ENCODE measurements at regions not wholly inside any gene's neighbourhood (a gene's known extent, or its start where the extent isn't known, plus 50 kb on each side); places are given as distances from the start of the nearest gene placed in this dataset.
A peak's percentile ranks its signal among the peaks of the same experiment; 100 is the strongest.

DNA sequence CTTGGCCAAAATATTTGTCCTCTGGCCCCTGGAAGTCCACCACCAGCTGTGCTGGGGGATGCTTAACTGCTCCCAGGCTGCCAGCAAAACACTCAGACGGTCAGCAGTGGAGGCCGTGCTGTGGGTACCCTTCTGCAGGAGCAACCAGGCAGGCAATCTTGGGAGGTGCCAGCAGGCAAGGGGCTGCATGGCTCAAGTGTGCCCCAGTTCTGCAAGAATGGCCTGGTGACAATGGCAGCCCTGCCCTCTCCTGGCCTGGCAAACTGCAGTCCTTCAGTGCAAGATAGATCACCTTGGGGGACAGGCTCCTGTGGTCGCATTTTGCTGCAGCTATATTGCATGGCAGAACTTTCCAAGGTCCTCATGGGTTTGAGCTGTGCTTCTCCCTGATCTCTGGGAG lies 728.3 kb downstream of the TMTC2 start:
- no peak overlapping the region for H3K27ac ChIP-seq
- ATAC-seq (no peak), DNase-seq (peak in 1 of 3 donors; percentile 44)
- intact Hi-C loops (cut with DNase I): no loop called here
- H3K4me1 ChIP-seq: no peaks in the 10 kb centered on the region
- WGBS (ENCODE audit: insufficient coverage, low coverage, low lambda C conversion rate, missing lambda C conversion rate): no CpG with 5 or more reads among the region's 3 CpGs
- TF ChIP-seq, protein P1, sequence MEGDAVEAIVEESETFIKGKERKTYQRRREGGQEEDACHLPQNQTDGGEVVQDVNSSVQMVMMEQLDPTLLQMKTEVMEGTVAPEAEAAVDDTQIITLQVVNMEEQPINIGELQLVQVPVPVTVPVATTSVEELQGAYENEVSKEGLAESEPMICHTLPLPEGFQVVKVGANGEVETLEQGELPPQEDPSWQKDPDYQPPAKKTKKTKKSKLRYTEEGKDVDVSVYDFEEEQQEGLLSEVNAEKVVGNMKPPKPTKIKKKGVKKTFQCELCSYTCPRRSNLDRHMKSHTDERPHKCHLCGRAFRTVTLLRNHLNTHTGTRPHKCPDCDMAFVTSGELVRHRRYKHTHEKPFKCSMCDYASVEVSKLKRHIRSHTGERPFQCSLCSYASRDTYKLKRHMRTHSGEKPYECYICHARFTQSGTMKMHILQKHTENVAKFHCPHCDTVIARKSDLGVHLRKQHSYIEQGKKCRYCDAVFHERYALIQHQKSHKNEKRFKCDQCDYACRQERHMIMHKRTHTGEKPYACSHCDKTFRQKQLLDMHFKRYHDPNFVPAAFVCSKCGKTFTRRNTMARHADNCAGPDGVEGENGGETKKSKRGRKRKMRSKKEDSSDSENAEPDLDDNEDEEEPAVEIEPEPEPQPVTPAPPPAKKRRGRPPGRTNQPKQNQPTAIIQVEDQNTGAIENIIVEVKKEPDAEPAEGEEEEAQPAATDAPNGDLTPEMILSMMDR (IDR thresholded peaks at IDR 0.05): no peak
- TF ChIP-seq POLR2A (IDR thresholded peaks at IDR 0.05): no peak
- H3K9me3 ChIP-seq: no peaks in the 10 kb centered on the region
- H3K27me3 ChIP-seq: no peaks in the 10 kb centered on the region
- H3K4me3 ChIP-seq: no peak overlapping the region
- no peaks in the 10 kb centered on the region for H3K36me3 ChIP-seq

DNA sequence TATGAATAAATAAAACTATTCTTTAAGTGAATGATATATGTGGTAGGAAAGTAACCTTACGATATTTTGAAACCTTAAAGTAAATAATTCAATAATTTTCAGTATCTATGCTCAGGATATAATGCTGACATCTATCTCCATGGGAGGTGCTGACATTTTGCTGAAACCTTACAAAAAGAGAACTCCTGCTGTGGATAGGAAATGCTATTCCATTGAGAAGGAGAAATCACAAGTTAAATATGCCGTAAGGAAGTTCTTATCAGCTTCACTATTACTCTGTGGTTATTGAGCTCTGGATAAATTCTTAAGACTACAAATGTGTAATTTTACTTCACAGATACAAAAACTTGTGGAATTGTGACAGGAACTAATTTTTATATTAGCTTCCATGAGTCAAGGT lies 722.1 kb downstream of the TMTC2 start:
- Histone ChIP-seq H3K9me3 (no peaks in the 10 kb centered on the region), H3K4me1 (no peaks in the 10 kb centered on the region), H3K36me3 (no peaks in the 10 kb centered on the region), H3K27me3 (no peaks in the 10 kb centered on the region), H3K4me3 (no peak overlapping the region), H3K27ac (no peak overlapping the region)
- no peak for DNase-seq
- no peak for TF ChIP-seq POLR2A (IDR thresholded peaks at IDR 0.05)
- TF ChIP-seq, protein P1 (IDR thresholded peaks at IDR 0.05): no peak
- WGBS (ENCODE audit: insufficient coverage, low coverage, low lambda C conversion rate, missing lambda C conversion rate): 61% methylated on average over 2 of the region's 2 CpGs
- intact Hi-C loops (cut with DNase I): no loop called here
- ATAC-seq: no peak

DNA sequence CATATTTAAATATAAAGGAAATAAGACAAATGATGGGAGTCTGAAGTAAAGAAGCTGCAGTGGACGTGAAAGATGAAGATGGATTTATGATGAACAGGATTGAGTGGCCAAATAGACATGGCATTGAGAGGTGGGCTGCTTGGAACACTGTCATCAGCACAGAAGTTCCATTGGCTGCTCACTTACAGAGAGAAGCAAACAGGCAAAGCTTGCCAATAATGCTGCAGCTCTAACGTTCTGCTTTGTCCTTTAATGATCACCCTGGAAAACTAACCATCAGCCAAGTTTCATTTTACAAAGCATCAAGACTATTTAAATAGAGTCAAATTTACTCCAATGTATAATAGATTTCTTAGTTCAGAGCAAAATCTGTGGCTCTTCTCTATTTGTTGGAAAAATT lies 721.4 kb downstream of the TMTC2 start:
- H3K4me3 ChIP-seq: no peak overlapping the region
- intact Hi-C loops (cut with DNase I): no loop called here
- 24% methylated on average over 2 of the region's 2 CpGs for WGBS (ENCODE audit: insufficient coverage, low coverage, low lambda C conversion rate, missing lambda C conversion rate)
- no peaks in the 10 kb centered on the region for H3K27me3 ChIP-seq
- no peak for DNase-seq
- no peaks in the 10 kb centered on the region for H3K4me1 ChIP-seq
- H3K27ac ChIP-seq: no peak overlapping the region
- TF ChIP-seq POLR2A (IDR thresholded peaks at IDR 0.05): no peak
- TF ChIP-seq, protein P1 (IDR thresholded peaks at IDR 0.05): no peak
- no peaks in the 10 kb centered on the region for H3K36me3 ChIP-seq
- H3K9me3 ChIP-seq: no peaks in the 10 kb centered on the region
- ATAC-seq: peak in 3 of 4 donors; percentile 18 to 69 (median 30)

DNA sequence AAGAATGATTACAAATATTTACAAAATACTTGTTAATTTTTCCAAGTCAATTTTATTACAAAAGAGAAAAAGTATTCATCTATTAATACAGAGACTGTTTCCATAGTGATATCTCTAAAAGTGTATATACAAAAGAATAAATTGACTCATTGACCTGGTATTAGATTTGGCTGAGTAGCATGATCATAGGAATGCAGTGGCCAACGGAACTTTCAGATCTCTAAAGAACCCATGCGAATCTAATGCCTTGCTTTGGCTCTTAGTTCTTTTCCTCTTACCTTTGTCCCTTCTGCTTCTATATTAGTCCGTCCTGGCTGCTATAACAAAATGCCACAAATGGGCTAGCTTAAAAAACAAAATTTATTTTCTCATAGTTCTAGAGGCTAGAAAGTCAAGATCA lies 717.8 kb downstream of the TMTC2 start:
- WGBS (ENCODE audit: insufficient coverage, low coverage, low lambda C conversion rate, missing lambda C conversion rate): 64% methylated on average over 3 of the region's 3 CpGs
- H3K36me3 ChIP-seq: no peaks in the 10 kb centered on the region
- ATAC-seq: no peak
- no peak overlapping the region for H3K27ac ChIP-seq
- no peaks in the 10 kb centered on the region for H3K27me3 ChIP-seq
- H3K4me3 ChIP-seq: no peak overlapping the region
- intact Hi-C loops (cut with DNase I): no loop called here
- no peak for TF ChIP-seq POLR2A (IDR thresholded peaks at IDR 0.05)
- TF ChIP-seq, protein P1 (IDR thresholded peaks at IDR 0.05): no peak
- H3K4me1 ChIP-seq: no peaks in the 10 kb centered on the region
- no peaks in the 10 kb centered on the region for H3K9me3 ChIP-seq
- no peak for DNase-seq

DNA sequence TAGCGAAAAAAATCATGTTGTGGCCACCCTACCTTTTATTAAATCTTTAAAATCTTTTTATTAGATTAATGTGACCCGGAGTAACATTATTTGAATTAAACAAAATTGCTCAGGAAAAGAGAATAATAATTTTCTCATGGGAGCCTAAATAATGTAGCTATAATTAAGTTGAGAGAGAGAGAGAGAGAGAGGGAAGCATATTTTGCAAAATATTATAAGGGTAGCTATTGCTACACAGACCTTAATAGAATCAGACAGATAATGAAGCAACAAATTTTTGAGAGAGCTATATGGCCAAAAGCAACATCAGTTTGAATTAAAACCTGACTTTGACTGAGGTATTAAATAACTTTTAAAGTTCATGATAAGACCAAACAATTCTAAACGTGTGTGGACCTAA lies 703.5 kb downstream of the TMTC2 start:
- DNase-seq (no peak), ATAC-seq (no peak)
- no peak overlapping the region for H3K4me3 ChIP-seq
- WGBS (ENCODE audit: insufficient coverage, low coverage, low lambda C conversion rate, missing lambda C conversion rate): 46% methylated on average over 3 of the region's 3 CpGs
- no peak overlapping the region for H3K27ac ChIP-seq
- no peaks in the 10 kb centered on the region for H3K9me3 ChIP-seq
- TF ChIP-seq, protein P1 (IDR thresholded peaks at IDR 0.05): no peak
- no peak for TF ChIP-seq POLR2A (IDR thresholded peaks at IDR 0.05)
- H3K27me3 ChIP-seq: no peaks in the 10 kb centered on the region
- peaks cover 0 to 7% (median 0%) of the 10 kb centered on the region in 4 donors for H3K4me1 ChIP-seq
- no peaks in the 10 kb centered on the region for H3K36me3 ChIP-seq
- intact Hi-C loops (cut with DNase I): no loop called here

All from right lobe of liver (tissue), 6 donors.